Keratinocyte (primary cell): ENCODE measurements at regions not wholly inside any gene's neighbourhood (a gene's known extent, or its start where the extent isn't known, plus 50 kb on each side); places are given as distances from the start of the nearest gene placed in this dataset.

Source experiments
- DNase-seq: peaks from one replicate; pipeline ENCODE4 v3.0.0-alpha.2; 2011; ENCODE audit warnings: low read depth, missing footprints, low spot score
- FAIRE-seq: peaks from 2 replicates; lab custom pipeline; 2011; peaks lifted over from hg19 to GRCh38; lab: Jason Lieb, UNC
- H2AFZ ChIP-seq: 2 replicates; pipeline ENCODE4 v1.6.0; 2012; ENCODE audit warnings: low read length, control low read depth, inconsistent platforms; ENCODE audit not compliant: control insufficient read depth
- H3K27ac ChIP-seq: 2 replicates; pipeline ENCODE4 v1.5.1; 2011; ENCODE audit warnings: low read length; ENCODE audit not compliant: control insufficient read depth, insufficient read depth
- H3K27me3 ChIP-seq: 3 replicates; pipeline ENCODE4 v1.6.0; 2011; ENCODE audit warnings: low read length; ENCODE audit not compliant: control insufficient read depth, insufficient read depth; ENCODE audit errors: extremely low read depth
- H3K36me3 ChIP-seq, 2 experiments: 2 replicates in 1 of 2; 3 replicates in 1 of 2; pipeline ENCODE4 v1.5.1; 2011; ENCODE audit warnings: low read length in 2 of 2, mild to moderate bottlenecking in 1 of 2; ENCODE audit not compliant: control insufficient read depth in 2 of 2, insufficient read depth in 2 of 2; ENCODE audit errors: extremely low read depth in 1 of 2
- H3K4me1 ChIP-seq: 3 replicates; pipeline ENCODE4 v1.5.1; 2011; ENCODE audit warnings: low read length; ENCODE audit not compliant: control insufficient read depth, insufficient read depth; ENCODE audit errors: extremely low read depth
- H3K4me2 ChIP-seq: 3 replicates; pipeline ENCODE4 v1.6.0; 2011; ENCODE audit warnings: low read depth, low read length; ENCODE audit not compliant: control insufficient read depth, insufficient read depth; ENCODE audit errors: extremely low read depth
- H3K4me3 ChIP-seq, 3 experiments: fragments of 200-600 bp in 1 of 3; sonication (generic) in 1 of 3; 2 replicates in 2 of 3; 3 replicates in 1 of 3; pipeline ENCODE4 v1.5.1; 2011 to 2016; ENCODE audit warnings: low read length in 3 of 3, mild to moderate bottlenecking in 3 of 3, control low read depth in 2 of 3, inconsistent platforms in 1 of 3, low read depth in 1 of 3, mixed read lengths in 1 of 3, mixed run types in 1 of 3, moderate library complexity in 1 of 3; ENCODE audit not compliant: control insufficient read depth in 2 of 3, insufficient read depth in 2 of 3; ENCODE audit errors: extremely low read depth in 1 of 3
- H3K79me2 ChIP-seq: 2 replicates; pipeline ENCODE4 v1.6.0; 2012; ENCODE audit warnings: low read length; ENCODE audit not compliant: control insufficient read depth, insufficient read depth
- H3K9ac ChIP-seq: 3 replicates; pipeline ENCODE4 v1.6.0; 2011; ENCODE audit warnings: low read length; ENCODE audit not compliant: control insufficient read depth, insufficient read depth; ENCODE audit errors: extremely low read depth
- H3K9me1 ChIP-seq: 3 replicates; pipeline ENCODE4 v1.6.0; 2011; ENCODE audit warnings: low read length; ENCODE audit not compliant: control insufficient read depth, insufficient read depth; ENCODE audit errors: extremely low read depth
- H3K9me3 ChIP-seq: 2 replicates; pipeline ENCODE4 v1.5.1; 2012; ENCODE audit warnings: low read depth, low read length; ENCODE audit not compliant: control insufficient read depth
- H4K20me1 ChIP-seq: 3 replicates; pipeline ENCODE4 v1.6.0; 2011; ENCODE audit warnings: low read length; ENCODE audit not compliant: control insufficient read depth, insufficient read depth; ENCODE audit errors: extremely low read depth
- CTCF ChIP-seq, 3 experiments: IDR thresholded peaks in 1 of 3; conservative IDR thresholded peaks in 1 of 3; optimal IDR thresholded peaks in 1 of 3; 2 replicates in 2 of 3; 3 replicates in 1 of 3; pipeline versions ENCODE3 to v1.5.1; 2011; ENCODE audit warnings: low read length in 3 of 3, mild to moderate bottlenecking in 3 of 3, moderate library complexity in 2 of 3, control low read depth in 1 of 3, inconsistent platforms in 1 of 3; ENCODE audit not compliant: insufficient read depth in 2 of 3; ENCODE audit errors: extremely low read depth in 1 of 3
- EZH2 ChIP-seq: IDR thresholded peaks from one replicate; pipeline ENCODE4 v1.6.1; 2012; ENCODE audit warnings: inconsistent platforms, mild to moderate bottlenecking, low read length, moderate library complexity
- dilution Hi-C: fragments of 300-500 bp; cut with MboI; formaldehyde crosslinking; loops from one replicate; pipeline ENCODE4 v1.7.0; 2020; ENCODE audit warnings: low sequenced_read_pairs; ENCODE audit not compliant: extremely low pct_ligation_motif_present

GRCh38 chr5:143918961-143919360, 107.0 kb downstream of the HMHB1 start:
- DNase-seq (no peak), FAIRE-seq (no peak)
- Histone ChIP-seq H3K9ac (no peak overlapping the region), H3K4me1 (peaks cover 32% of the 10 kb centered on the region), H3K9me1 (no peaks in the 10 kb centered on the region), H3K27ac (no peak overlapping the region), H3K4me3 (no peak overlapping the region), H4K20me1 (no peaks in the 10 kb centered on the region), H3K9me3 (no peaks in the 10 kb centered on the region), H3K79me2 (no peaks in the 10 kb centered on the region), H3K4me2 (no peak overlapping the region), H2AFZ (no peak overlapping the region), H3K27me3 (no peaks in the 10 kb centered on the region), H3K36me3 (no peaks in the 10 kb centered on the region)
- dilution Hi-C loops: no loop called here
- TF ChIP-seq CTCF (optimal IDR thresholded peaks at IDR 0.05 in 1 of 3, IDR thresholded peaks at IDR 0.05 in 1 of 3, conservative IDR thresholded peaks at IDR 0.05 in 1 of 3; ENCODE audit: extremely low read depth in 1 of 3, insufficient read depth in 2 of 3, low read length in 3 of 3) (no peak), EZH2 (no peak)

- FAIRE-seq (peak; percentile 73), DNase-seq (peak; percentile 46)
- Histone ChIP-seq H3K4me2 (peak overlapping the region; percentile 35), H3K4me1 (peaks cover 37% of the 10 kb centered on the region), H3K4me3 (no peak overlapping the region), H2AFZ (no peak overlapping the region), H3K79me2 (no peaks in the 10 kb centered on the region), H3K36me3 (no peaks in the 10 kb centered on the region), H3K9ac (no peak overlapping the region), H3K9me1 (no peaks in the 10 kb centered on the region), H3K27me3 (no peaks in the 10 kb centered on the region), H3K9me3 (no peaks in the 10 kb centered on the region), H4K20me1 (no peaks in the 10 kb centered on the region), H3K27ac (no peak overlapping the region)
- dilution Hi-C loops: no loop called here
- TF ChIP-seq CTCF (optimal IDR thresholded peaks at IDR 0.05 in 1 of 3, IDR thresholded peaks at IDR 0.05 in 1 of 3, conservative IDR thresholded peaks at IDR 0.05 in 1 of 3; ENCODE audit: extremely low read depth in 1 of 3, insufficient read depth in 2 of 3, low read length in 3 of 3) (no peak), EZH2 (no peak)
Measured at GRCh38 chr5:143920772-143921171, 108.8 kb downstream of the HMHB1 start.
